Adrenal gland (tissue), 5 donors: ENCODE measurements at regions not wholly inside any gene's neighbourhood (a gene's known extent, or its start where the extent isn't known, plus 50 kb on each side); places are given as distances from the start of the nearest gene placed in this dataset.

Source experiments
- POLR2A ChIP-seq, 2 donors: fragments of 450-650 bp; IDR thresholded peaks; one replicate each; pipeline ENCODE4 v1.6.1; 2017; ENCODE audit warnings: antibody characterized with exemption in 2 of 2, mild to moderate bottlenecking in 2 of 2, moderate library complexity in 1 of 2
- TF ChIP-seq, protein P1 (sequence below), 6 experiments: fragments of 450-650 bp in 4 of 6; fragments of 200-600 bp in 2 of 6; sonication (generic) in 1 of 6; IDR thresholded peaks; 1 replicate in 5 of 6; 2 replicates in 1 of 6; pipeline versions ENCODE4 v1.5.1 to v1.8.0; 2016 to 2021; ENCODE audit warnings: antibody characterized with exemption in 6 of 6, mild to moderate bottlenecking in 2 of 6, moderate library complexity in 1 of 6
- donor health status: DM: no; HTN: no; CAD: no.

DNA sequence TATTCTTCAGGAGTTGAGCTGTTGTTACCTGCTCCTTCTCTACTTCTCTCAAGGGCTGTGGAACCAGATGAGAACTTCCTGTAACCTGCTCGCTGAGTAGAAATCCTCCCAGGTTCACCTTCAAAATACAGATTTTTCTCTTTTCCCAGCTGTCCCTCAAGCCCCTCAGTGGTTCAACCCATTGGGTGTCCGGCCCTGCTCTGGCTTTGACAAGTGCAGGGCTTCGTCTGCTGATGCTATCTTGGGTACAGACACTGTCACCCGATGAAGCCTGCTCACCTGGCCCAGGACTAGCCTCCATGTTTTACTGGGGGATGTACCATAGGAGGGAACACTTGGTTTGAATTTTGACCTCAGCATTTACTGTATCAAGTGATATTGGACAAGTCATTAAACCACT, 490.4 kb downstream of the IRX1 start:
- TF ChIP-seq POLR2A (IDR thresholded peaks at IDR 0.05) = no peak
- TF ChIP-seq, protein P1, sequence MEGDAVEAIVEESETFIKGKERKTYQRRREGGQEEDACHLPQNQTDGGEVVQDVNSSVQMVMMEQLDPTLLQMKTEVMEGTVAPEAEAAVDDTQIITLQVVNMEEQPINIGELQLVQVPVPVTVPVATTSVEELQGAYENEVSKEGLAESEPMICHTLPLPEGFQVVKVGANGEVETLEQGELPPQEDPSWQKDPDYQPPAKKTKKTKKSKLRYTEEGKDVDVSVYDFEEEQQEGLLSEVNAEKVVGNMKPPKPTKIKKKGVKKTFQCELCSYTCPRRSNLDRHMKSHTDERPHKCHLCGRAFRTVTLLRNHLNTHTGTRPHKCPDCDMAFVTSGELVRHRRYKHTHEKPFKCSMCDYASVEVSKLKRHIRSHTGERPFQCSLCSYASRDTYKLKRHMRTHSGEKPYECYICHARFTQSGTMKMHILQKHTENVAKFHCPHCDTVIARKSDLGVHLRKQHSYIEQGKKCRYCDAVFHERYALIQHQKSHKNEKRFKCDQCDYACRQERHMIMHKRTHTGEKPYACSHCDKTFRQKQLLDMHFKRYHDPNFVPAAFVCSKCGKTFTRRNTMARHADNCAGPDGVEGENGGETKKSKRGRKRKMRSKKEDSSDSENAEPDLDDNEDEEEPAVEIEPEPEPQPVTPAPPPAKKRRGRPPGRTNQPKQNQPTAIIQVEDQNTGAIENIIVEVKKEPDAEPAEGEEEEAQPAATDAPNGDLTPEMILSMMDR (IDR thresholded peaks at IDR 0.05) = no peak
